ENCODE measurements at regions not wholly inside any gene's neighbourhood (a gene's known extent, or its start where the extent isn't known, plus 50 kb on each side); places are given as distances from the start of the nearest gene placed in this dataset.

DNA sequence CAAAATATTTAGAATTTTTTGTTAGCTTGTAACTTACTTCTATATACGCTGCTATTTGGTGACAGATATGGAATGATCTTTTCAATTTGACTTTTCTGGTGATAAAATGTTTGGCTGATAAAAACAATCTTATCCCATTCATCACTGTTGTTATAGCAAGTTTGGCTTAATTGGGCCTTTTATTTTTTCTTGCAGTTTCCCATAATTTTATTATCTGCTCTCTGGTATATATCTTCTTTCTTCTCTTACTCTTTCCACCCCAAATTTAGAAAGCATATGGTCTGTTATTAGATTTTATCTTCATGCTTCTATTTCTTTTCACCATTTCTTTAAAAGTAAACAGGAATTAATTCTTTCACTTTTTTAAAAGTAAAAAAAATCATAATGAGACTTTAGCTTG, 474.4 kb downstream of the TLE1 start:
- TF ChIP-seq, protein P1, sequence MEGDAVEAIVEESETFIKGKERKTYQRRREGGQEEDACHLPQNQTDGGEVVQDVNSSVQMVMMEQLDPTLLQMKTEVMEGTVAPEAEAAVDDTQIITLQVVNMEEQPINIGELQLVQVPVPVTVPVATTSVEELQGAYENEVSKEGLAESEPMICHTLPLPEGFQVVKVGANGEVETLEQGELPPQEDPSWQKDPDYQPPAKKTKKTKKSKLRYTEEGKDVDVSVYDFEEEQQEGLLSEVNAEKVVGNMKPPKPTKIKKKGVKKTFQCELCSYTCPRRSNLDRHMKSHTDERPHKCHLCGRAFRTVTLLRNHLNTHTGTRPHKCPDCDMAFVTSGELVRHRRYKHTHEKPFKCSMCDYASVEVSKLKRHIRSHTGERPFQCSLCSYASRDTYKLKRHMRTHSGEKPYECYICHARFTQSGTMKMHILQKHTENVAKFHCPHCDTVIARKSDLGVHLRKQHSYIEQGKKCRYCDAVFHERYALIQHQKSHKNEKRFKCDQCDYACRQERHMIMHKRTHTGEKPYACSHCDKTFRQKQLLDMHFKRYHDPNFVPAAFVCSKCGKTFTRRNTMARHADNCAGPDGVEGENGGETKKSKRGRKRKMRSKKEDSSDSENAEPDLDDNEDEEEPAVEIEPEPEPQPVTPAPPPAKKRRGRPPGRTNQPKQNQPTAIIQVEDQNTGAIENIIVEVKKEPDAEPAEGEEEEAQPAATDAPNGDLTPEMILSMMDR (IDR thresholded peaks at IDR 0.05): no peak
- TF ChIP-seq EP300 (IDR thresholded peaks at IDR 0.05): no peak
- no peak for TF ChIP-seq POLR2AphosphoS5 (IDR thresholded peaks at IDR 0.05)

Data from upper lobe of left lung (tissue), 4 donors.